ENCODE measurements at regions not wholly inside any gene's neighbourhood (a gene's known extent, or its start where the extent isn't known, plus 50 kb on each side); places are given as distances from the start of the nearest gene placed in this dataset.

DNA sequence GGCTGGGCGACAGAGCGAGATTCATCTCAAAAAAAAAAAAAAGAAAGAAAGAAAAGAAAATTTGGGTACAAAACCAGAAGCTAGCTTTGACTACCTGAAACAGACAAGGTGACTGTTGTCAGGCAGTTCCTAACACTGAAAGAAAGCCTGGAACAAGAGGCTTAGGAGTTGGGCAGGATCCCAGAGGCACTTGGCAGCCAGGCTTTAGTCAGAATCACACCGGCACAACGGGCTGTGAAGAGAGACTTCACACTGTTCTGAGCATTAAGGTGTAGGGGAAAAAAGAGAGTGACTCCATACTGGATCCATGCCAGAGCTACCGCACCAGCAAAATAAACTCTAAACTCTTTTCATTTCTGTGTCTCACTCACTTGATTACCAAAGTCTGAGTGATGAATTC, 130.8 kb downstream of the ZNF467 start:
- FAIRE-seq (no peak), DNase-seq (ENCODE audit: low read depth, low spot score) (no peak)
- H3K4me2 ChIP-seq (ENCODE audit: control insufficient read depth, extremely low read depth, insufficient read depth, low read depth, low read length): no peak overlapping the region
- H4K20me1 ChIP-seq (ENCODE audit: control insufficient read depth, extremely low read depth, insufficient read depth, low read length): no peaks in the 10 kb centered on the region
- dilution Hi-C loops (cut with MboI; ENCODE audit: extremely low pct_ligation_motif_present, low sequenced_read_pairs): no loop called here
- H2AFZ ChIP-seq (ENCODE audit: control insufficient read depth, low read length): no peak overlapping the region
- H3K4me3 ChIP-seq (ENCODE audit: control insufficient read depth in 2 of 3, extremely low read depth in 1 of 3, insufficient read depth in 2 of 3, low read depth in 1 of 3, low read length in 3 of 3): no peak overlapping the region
- no peaks in the 10 kb centered on the region for H3K9me1 ChIP-seq (ENCODE audit: control insufficient read depth, extremely low read depth, insufficient read depth, low read length)
- H3K27me3 ChIP-seq (ENCODE audit: control insufficient read depth, extremely low read depth, insufficient read depth, low read length): no peaks in the 10 kb centered on the region
- TF ChIP-seq, protein P1, sequence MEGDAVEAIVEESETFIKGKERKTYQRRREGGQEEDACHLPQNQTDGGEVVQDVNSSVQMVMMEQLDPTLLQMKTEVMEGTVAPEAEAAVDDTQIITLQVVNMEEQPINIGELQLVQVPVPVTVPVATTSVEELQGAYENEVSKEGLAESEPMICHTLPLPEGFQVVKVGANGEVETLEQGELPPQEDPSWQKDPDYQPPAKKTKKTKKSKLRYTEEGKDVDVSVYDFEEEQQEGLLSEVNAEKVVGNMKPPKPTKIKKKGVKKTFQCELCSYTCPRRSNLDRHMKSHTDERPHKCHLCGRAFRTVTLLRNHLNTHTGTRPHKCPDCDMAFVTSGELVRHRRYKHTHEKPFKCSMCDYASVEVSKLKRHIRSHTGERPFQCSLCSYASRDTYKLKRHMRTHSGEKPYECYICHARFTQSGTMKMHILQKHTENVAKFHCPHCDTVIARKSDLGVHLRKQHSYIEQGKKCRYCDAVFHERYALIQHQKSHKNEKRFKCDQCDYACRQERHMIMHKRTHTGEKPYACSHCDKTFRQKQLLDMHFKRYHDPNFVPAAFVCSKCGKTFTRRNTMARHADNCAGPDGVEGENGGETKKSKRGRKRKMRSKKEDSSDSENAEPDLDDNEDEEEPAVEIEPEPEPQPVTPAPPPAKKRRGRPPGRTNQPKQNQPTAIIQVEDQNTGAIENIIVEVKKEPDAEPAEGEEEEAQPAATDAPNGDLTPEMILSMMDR (optimal IDR thresholded peaks at IDR 0.05 in 1 of 3, IDR thresholded peaks at IDR 0.05 in 1 of 3, conservative IDR thresholded peaks at IDR 0.05 in 1 of 3; ENCODE audit: extremely low read depth in 1 of 3, insufficient read depth in 2 of 3, low read length in 3 of 3): no peak
- TF ChIP-seq EZH2 (IDR thresholded peaks at IDR 0.05; ENCODE audit: low read length): no peak
- no peaks in the 10 kb centered on the region for H3K79me2 ChIP-seq (ENCODE audit: control insufficient read depth, insufficient read depth, low read length)
- H3K27ac ChIP-seq (ENCODE audit: control insufficient read depth, insufficient read depth, low read length): no peak overlapping the region
- H3K9me3 ChIP-seq (ENCODE audit: control insufficient read depth, low read depth, low read length): no peaks in the 10 kb centered on the region
- no peak overlapping the region for H3K9ac ChIP-seq (ENCODE audit: control insufficient read depth, extremely low read depth, insufficient read depth, low read length)
- H3K4me1 ChIP-seq (ENCODE audit: control insufficient read depth, extremely low read depth, insufficient read depth, low read length): no peaks in the 10 kb centered on the region
- no peaks in the 10 kb centered on the region for H3K36me3 ChIP-seq (ENCODE audit: control insufficient read depth in 2 of 2, extremely low read depth in 1 of 2, insufficient read depth in 2 of 2, low read length in 2 of 2)

DNA sequence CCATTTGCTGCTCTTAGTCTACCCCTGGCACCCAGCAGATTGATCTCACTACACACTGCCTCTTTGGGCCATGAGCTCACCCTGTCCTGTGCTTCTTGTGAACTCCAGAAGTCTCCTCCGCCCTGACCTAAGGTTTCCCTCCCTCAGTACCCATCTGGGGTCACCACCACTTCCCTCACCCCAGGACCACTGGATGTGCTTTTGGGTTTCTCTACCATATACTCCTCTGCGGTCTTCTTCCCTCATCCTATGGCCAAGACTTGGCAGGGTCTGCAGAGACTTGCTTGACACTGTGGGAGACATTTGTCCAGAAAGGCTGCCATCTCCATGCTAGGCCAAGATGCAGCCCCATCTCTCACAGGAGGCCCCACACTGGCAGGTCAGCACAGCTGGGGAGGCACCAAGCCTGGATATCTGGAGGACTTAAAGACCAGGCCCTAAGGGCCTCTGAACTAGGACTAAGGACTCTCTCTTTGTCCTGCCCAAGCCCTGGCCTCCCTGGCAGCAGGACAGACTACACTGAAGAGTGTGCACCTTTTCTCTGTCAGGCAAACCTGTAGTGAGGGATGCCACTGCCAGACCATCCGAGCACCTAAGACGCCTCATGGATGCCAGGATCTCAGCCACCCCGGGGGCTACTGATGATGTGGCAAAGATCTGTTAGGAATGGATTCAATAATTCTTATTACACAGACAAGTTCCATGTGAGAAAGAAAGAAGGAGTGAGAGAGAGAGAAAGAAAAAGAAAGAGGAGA, 134.6 kb downstream of the ZNF467 start:
- H3K9ac ChIP-seq (ENCODE audit: control insufficient read depth, extremely low read depth, insufficient read depth, low read length): no peak overlapping the region
- TF ChIP-seq EZH2 (IDR thresholded peaks at IDR 0.05; ENCODE audit: low read length): no peak
- TF ChIP-seq, protein P1 (optimal IDR thresholded peaks at IDR 0.05 in 1 of 3, IDR thresholded peaks at IDR 0.05 in 1 of 3, conservative IDR thresholded peaks at IDR 0.05 in 1 of 3; ENCODE audit: extremely low read depth in 1 of 3, insufficient read depth in 2 of 3, low read length in 3 of 3): no peak
- no peak for FAIRE-seq

More for the DNA sequence above, 134.6 kb downstream of the ZNF467 start:
- Histone ChIP-seq H3K9me3 (ENCODE audit: control insufficient read depth, low read depth, low read length) (no peaks in the 10 kb centered on the region), H2AFZ (ENCODE audit: control insufficient read depth, low read length) (no peak overlapping the region), H3K27ac (ENCODE audit: control insufficient read depth, insufficient read depth, low read length) (no peak overlapping the region), H3K4me1 (ENCODE audit: control insufficient read depth, extremely low read depth, insufficient read depth, low read length) (no peaks in the 10 kb centered on the region), H4K20me1 (ENCODE audit: control insufficient read depth, extremely low read depth, insufficient read depth, low read length) (no peaks in the 10 kb centered on the region), H3K4me2 (ENCODE audit: control insufficient read depth, extremely low read depth, insufficient read depth, low read depth, low read length) (no peak overlapping the region), H3K9me1 (ENCODE audit: control insufficient read depth, extremely low read depth, insufficient read depth, low read length) (no peaks in the 10 kb centered on the region), H3K4me3 (ENCODE audit: control insufficient read depth in 2 of 3, extremely low read depth in 1 of 3, insufficient read depth in 2 of 3, low read depth in 1 of 3, low read length in 3 of 3) (no peak overlapping the region), H3K27me3 (ENCODE audit: control insufficient read depth, extremely low read depth, insufficient read depth, low read length) (no peaks in the 10 kb centered on the region), H3K36me3 (ENCODE audit: control insufficient read depth in 2 of 2, extremely low read depth in 1 of 2, insufficient read depth in 2 of 2, low read length in 2 of 2) (no peaks in the 10 kb centered on the region), H3K79me2 (ENCODE audit: control insufficient read depth, insufficient read depth, low read length) (no peaks in the 10 kb centered on the region)
- dilution Hi-C loops (cut with MboI; ENCODE audit: extremely low pct_ligation_motif_present, low sequenced_read_pairs): no loop called here
- DNase-seq (ENCODE audit: low read depth, low spot score): no peak
